ENCODE measurements at regions not wholly inside any gene's neighbourhood (a gene's known extent, or its start where the extent isn't known, plus 50 kb on each side); places are given as distances from the start of the nearest gene placed in this dataset.

DNA sequence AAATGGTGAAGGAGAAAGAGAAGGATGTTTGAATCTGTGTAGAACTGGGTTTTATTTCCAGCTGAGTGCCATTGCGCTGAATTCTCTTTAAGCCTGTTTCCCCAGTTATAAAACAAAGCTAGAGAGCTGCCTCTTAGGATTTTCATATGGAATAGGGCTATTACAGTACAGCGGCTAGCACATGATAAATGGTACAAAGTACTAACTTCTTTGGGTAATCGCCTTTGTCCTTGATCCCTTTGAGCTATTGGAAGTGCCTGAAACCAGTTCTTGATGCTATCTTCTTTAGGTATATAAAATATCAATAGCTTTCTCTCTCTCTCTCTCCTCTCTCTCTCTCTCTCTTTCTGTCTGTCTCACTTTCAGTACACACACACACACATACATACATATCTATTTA is 71.3 kb downstream of the SOX11 start:
- TF ChIP-seq, protein P1, sequence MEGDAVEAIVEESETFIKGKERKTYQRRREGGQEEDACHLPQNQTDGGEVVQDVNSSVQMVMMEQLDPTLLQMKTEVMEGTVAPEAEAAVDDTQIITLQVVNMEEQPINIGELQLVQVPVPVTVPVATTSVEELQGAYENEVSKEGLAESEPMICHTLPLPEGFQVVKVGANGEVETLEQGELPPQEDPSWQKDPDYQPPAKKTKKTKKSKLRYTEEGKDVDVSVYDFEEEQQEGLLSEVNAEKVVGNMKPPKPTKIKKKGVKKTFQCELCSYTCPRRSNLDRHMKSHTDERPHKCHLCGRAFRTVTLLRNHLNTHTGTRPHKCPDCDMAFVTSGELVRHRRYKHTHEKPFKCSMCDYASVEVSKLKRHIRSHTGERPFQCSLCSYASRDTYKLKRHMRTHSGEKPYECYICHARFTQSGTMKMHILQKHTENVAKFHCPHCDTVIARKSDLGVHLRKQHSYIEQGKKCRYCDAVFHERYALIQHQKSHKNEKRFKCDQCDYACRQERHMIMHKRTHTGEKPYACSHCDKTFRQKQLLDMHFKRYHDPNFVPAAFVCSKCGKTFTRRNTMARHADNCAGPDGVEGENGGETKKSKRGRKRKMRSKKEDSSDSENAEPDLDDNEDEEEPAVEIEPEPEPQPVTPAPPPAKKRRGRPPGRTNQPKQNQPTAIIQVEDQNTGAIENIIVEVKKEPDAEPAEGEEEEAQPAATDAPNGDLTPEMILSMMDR (optimal IDR thresholded peaks at IDR 0.05 in 1 of 3, IDR thresholded peaks at IDR 0.05 in 1 of 3, conservative IDR thresholded peaks at IDR 0.05 in 1 of 3; ENCODE audit: extremely low read depth in 1 of 3, insufficient read depth in 2 of 3, low read length in 3 of 3) = no peak
- TF ChIP-seq EZH2 (IDR thresholded peaks at IDR 0.05; ENCODE audit: low read length) = no peak
- no peak overlapping the region for H3K4me2 ChIP-seq (ENCODE audit: control insufficient read depth, extremely low read depth, insufficient read depth, low read depth, low read length)
- H3K4me1 ChIP-seq (ENCODE audit: control insufficient read depth, extremely low read depth, insufficient read depth, low read length) = no peaks in the 10 kb centered on the region
- H3K36me3 ChIP-seq (ENCODE audit: control insufficient read depth in 2 of 2, extremely low read depth in 1 of 2, insufficient read depth in 2 of 2, low read length in 2 of 2) = no peaks in the 10 kb centered on the region
- no peaks in the 10 kb centered on the region for H3K79me2 ChIP-seq (ENCODE audit: control insufficient read depth, insufficient read depth, low read length)
- no peak for FAIRE-seq
- H4K20me1 ChIP-seq (ENCODE audit: control insufficient read depth, extremely low read depth, insufficient read depth, low read length) = no peaks in the 10 kb centered on the region
- no peaks in the 10 kb centered on the region for H3K9me1 ChIP-seq (ENCODE audit: control insufficient read depth, extremely low read depth, insufficient read depth, low read length)
- H3K4me3 ChIP-seq (ENCODE audit: control insufficient read depth in 2 of 3, extremely low read depth in 1 of 3, insufficient read depth in 2 of 3, low read depth in 1 of 3, low read length in 3 of 3) = no peak overlapping the region
- peaks cover 4% of the 10 kb centered on the region for H3K9me3 ChIP-seq (ENCODE audit: control insufficient read depth, low read depth, low read length)
- no peak for DNase-seq (ENCODE audit: low read depth, low spot score)
- no peak overlapping the region for H3K27ac ChIP-seq (ENCODE audit: control insufficient read depth, insufficient read depth, low read length)
- no peak overlapping the region for H2AFZ ChIP-seq (ENCODE audit: control insufficient read depth, low read length)
- no peaks in the 10 kb centered on the region for H3K27me3 ChIP-seq (ENCODE audit: control insufficient read depth, extremely low read depth, insufficient read depth, low read length)
- dilution Hi-C loops (cut with MboI; ENCODE audit: extremely low pct_ligation_motif_present, low sequenced_read_pairs) = no loop called here
- H3K9ac ChIP-seq (ENCODE audit: control insufficient read depth, extremely low read depth, insufficient read depth, low read length) = no peak overlapping the region

DNA sequence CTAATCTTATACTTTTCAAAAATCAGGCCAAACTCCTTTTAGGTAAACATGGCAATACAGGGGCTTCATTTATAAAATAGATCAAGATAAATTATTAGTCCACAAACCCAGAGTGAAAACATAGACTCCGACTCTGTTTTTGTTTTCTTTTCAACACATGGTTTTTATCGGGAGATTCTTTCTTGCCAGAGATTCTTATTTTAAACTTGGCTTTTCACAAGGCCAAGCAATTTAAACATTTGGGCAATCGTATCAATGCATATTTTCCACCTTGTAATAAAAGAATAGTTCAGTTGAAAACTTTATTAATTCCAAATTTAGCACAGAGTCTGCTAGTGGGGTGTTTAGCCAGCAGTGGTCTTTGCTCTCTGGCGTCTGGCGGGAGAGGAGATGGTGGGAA is 71.9 kb downstream of the SOX11 start:
- H3K9ac ChIP-seq (ENCODE audit: control insufficient read depth, extremely low read depth, insufficient read depth, low read length) = no peak overlapping the region
- no peaks in the 10 kb centered on the region for H3K27me3 ChIP-seq (ENCODE audit: control insufficient read depth, extremely low read depth, insufficient read depth, low read length)
- H3K9me1 ChIP-seq (ENCODE audit: control insufficient read depth, extremely low read depth, insufficient read depth, low read length) = no peaks in the 10 kb centered on the region
- no peaks in the 10 kb centered on the region for H4K20me1 ChIP-seq (ENCODE audit: control insufficient read depth, extremely low read depth, insufficient read depth, low read length)
- no peak overlapping the region for H3K4me3 ChIP-seq (ENCODE audit: control insufficient read depth in 2 of 3, extremely low read depth in 1 of 3, insufficient read depth in 2 of 3, low read depth in 1 of 3, low read length in 3 of 3)
- H3K79me2 ChIP-seq (ENCODE audit: control insufficient read depth, insufficient read depth, low read length) = no peaks in the 10 kb centered on the region
- no peak overlapping the region for H2AFZ ChIP-seq (ENCODE audit: control insufficient read depth, low read length)
- no peak for DNase-seq (ENCODE audit: low read depth, low spot score)
- peaks cover 5% of the 10 kb centered on the region for H3K9me3 ChIP-seq (ENCODE audit: control insufficient read depth, low read depth, low read length)
- no peaks in the 10 kb centered on the region for H3K36me3 ChIP-seq (ENCODE audit: control insufficient read depth in 2 of 2, extremely low read depth in 1 of 2, insufficient read depth in 2 of 2, low read length in 2 of 2)
- no peak for TF ChIP-seq EZH2 (IDR thresholded peaks at IDR 0.05; ENCODE audit: low read length)
- TF ChIP-seq, protein P1 (optimal IDR thresholded peaks at IDR 0.05 in 1 of 3, IDR thresholded peaks at IDR 0.05 in 1 of 3, conservative IDR thresholded peaks at IDR 0.05 in 1 of 3; ENCODE audit: extremely low read depth in 1 of 3, insufficient read depth in 2 of 3, low read length in 3 of 3) = no peak
- H3K4me2 ChIP-seq (ENCODE audit: control insufficient read depth, extremely low read depth, insufficient read depth, low read depth, low read length) = no peak overlapping the region
- no peak for FAIRE-seq
- H3K27ac ChIP-seq (ENCODE audit: control insufficient read depth, insufficient read depth, low read length) = no peak overlapping the region
- dilution Hi-C loops (cut with MboI; ENCODE audit: extremely low pct_ligation_motif_present, low sequenced_read_pairs) = no loop called here
- no peaks in the 10 kb centered on the region for H3K4me1 ChIP-seq (ENCODE audit: control insufficient read depth, extremely low read depth, insufficient read depth, low read length)
